GM18951 (cell line): ENCODE measurements at regions not wholly inside any gene's neighbourhood (a gene's known extent, or its start where the extent isn't known, plus 50 kb on each side); places are given as distances from the start of the nearest gene placed in this dataset.
"Not testable (repeated sequence)": the region's sequence is repeated elsewhere in the genome, so short reads cannot be mapped to it uniquely, and the experiment has no call there.

ENCODE experiments used
- POLR2A ChIP-seq: IDR thresholded peaks from 4 replicates; pipeline ENCODE4 v1.6.1; 2011; ENCODE audit warnings: mild to moderate bottlenecking; ENCODE audit not compliant: insufficient read length, insufficient read depth; ENCODE audit errors: extremely low read depth
- in situ Hi-C: fragments of 300-500 bp; cut with MboI; formaldehyde crosslinking; loops from one replicate; pipeline ENCODE4 v1.12.0; 2022; ENCODE audit warnings: low sequenced_read_pairs, mixed read lengths, inconsistent platforms; ENCODE audit not compliant: unreplicated experiment

DNA sequence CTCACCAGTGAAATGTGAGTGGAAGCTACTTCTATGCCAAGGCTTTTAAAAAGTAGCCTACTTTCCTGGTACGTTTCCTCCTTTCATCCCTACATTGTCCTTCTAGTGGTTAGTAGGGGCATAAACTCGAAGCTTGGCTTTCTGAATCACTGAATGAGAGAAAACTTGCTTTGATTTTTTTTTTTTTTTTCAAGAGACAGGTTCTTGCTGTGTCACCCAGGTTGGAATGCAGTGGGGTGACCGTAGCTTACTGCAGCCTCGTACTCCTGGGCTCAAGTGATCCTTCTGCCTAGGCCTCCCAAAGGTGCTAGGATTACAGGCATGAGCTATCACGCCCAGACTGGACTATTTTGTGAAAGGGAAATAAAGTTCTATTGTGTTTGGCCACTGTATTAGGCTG is 89.1 kb upstream of the IGFBP7 start:
- in situ Hi-C loops, result no loop called here
- no peak for TF ChIP-seq POLR2A

GRCh38 chr4:57195622-57196021 is 85.4 kb upstream of the IGFBP7 start:
- in situ Hi-C loops, result no loop called here
- TF ChIP-seq POLR2A, result no peak

DNA sequence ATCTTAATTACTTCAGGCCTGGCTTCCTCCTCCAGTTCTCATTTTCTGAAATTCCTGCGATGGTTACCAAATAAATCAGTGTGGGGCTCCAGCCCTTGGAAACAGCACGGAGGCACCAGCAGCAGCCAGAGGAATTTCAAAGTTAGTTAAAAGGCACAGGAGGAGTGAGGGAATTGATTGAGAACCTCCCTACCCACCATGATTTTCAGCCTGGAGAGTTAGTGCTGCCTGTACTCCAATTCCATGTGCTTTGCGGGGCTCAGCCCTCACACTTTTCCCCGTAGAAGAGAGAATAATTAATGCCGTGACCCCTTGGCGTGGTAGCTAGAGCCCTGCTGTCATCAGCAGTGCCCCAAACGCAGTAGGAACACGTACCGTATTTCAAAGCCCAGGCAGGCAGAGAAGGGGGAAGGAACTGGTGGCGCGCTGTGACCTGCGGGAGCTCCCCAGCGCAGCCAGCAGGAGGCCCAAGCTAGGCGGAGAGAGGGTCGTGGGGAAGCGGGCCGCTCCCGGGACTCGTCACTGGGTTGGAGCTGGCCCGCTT is 84.0 kb upstream of the IGFBP7 start:
- no peak for TF ChIP-seq POLR2A
- in situ Hi-C loops, result no loop called here

GRCh38 chr4:57193209-57193810 is 83.1 kb upstream of the IGFBP7 start:
- TF ChIP-seq POLR2A, result no peak
- in situ Hi-C loops, result no loop called here

DNA sequence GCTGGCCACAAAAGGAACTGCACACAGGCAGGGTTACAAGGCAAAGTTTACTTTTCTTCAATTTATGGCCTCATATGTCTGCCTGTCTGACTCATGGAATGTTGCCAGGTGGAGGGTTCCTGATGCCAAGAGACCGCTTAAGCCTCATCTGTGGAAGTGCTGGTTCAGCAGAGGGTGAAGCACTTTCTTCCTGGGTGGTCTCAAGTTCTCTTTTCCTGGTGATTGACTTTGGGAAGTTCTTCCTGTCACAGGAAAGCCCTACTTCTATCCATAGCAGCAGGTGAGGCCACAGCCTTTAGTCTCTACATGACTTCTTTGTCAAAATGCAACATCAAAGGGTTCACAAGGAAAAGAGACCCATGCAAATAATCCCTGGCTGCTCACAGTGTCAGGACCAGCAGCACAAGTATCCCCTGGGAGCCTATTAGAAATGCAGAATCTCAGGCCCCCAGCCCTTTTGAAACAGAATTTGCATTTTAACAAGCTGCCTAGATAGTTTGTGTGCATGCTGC is 81.4 kb upstream of the IGFBP7 start:
- in situ Hi-C loops, result no loop called here
- TF ChIP-seq POLR2A, result no peak

GRCh38 chr4:57190601-57191481 is 80.7 kb upstream of the IGFBP7 start:
- in situ Hi-C loops, result no loop called here
- TF ChIP-seq POLR2A, result no peak

DNA sequence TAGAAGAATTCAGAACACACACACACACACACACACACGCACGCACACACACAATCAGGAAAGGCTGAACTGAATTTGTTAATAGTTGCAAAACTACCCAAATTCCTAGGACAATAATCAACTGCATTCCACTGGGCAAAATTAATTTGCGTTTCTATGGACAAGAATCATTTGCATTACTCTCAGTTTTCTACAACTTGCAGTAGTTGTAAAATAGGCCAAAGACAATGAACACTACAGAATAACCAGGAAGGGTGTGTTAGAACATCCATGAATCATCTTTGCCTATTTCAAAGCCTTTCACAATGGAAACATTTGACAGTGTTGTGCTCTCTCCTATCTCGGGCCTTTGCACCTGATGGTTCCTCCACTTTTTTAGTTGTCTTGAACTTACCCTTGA is 77.1 kb upstream of the IGFBP7 start:
- no peak for TF ChIP-seq POLR2A
- in situ Hi-C loops, result no loop called here

GRCh38 chr4:57184378-57185029 is 74.3 kb upstream of the IGFBP7 start:
- TF ChIP-seq POLR2A, result no peak
- in situ Hi-C loops, result no loop called here

GRCh38 chr4:57182132-57182874 is 72.1 kb upstream of the IGFBP7 start:
- in situ Hi-C loops, result no loop called here
- no peak for TF ChIP-seq POLR2A

DNA sequence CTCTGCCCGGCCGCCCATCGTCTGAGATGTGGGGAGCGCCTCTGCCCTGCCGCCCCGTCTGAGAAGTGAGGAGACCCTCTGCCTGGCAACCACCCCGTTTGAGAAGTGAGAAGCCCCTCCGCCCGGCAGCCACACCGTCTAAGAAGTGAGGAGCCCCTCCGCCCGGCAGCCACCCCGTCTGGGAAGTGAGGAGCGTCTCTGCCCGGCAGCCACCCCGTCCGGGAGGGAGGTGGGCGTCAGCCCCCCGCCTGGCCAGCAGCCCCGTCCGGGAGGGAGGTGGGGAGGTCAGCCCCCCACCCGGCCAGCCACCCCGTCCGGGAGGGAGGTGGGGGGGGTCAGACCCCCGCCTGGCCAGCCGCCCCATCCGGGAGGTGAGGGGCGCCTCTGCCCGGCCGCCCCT is 63.0 kb upstream of the IGFBP7 start:
- in situ Hi-C loops, result not testable (repeated sequence)

GRCh38 chr4:57172065-57172464 is 61.9 kb upstream of the IGFBP7 start:
- in situ Hi-C loops, result no loop called here
- no peak for TF ChIP-seq POLR2A

- no peak for TF ChIP-seq POLR2A
- in situ Hi-C loops, result no loop called here
These were observed 58.8 kb upstream of the IGFBP7 start for GRCh38 chr4:57168982-57169381.
